ENCODE measurements at regions not wholly inside any gene's neighbourhood (a gene's known extent, or its start where the extent isn't known, plus 50 kb on each side); places are given as distances from the start of the nearest gene placed in this dataset.

GRCh38 chr14:105904379-105904778 is 378.0 kb downstream of the TMEM121 start:
- H3K4me3 ChIP-seq: no peak overlapping the region
- intact Hi-C loops (cut with DNase I; ENCODE audit: low total_unique reads) (no loop called here), in situ Hi-C loops (cut with MboI; ENCODE audit: low pct_ligation_motif_present in 1 of 4, low pct_unique_long_range_greater_than_20kb in 1 of 4, low sequenced_read_pairs in 3 of 4) (no loop called here)
- H3K4me1 ChIP-seq: no peaks in the 10 kb centered on the region
- no peak for TF ChIP-seq POLR2AphosphoS5 (IDR thresholded peaks at IDR 0.05)
- DNase-seq: no peak
- no peaks in the 10 kb centered on the region for H3K27me3 ChIP-seq
- H3K9me3 ChIP-seq: no peaks in the 10 kb centered on the region
- 70% methylated on average over 10 of the region's 11 CpGs; no CpG with 5 or more reads in 1 of the 2 donors for WGBS, 2 donors (ENCODE audit: low coverage in 1 of 2)
- no peak overlapping the region for H3K27ac ChIP-seq
- H3K36me3 ChIP-seq: no peaks in the 10 kb centered on the region

- TF ChIP-seq CTCF (IDR thresholded peaks at IDR 0.05): no peak
- no peak for TF ChIP-seq POLR2AphosphoS5 (IDR thresholded peaks at IDR 0.05)
- no peak for TF ChIP-seq POLR2A (IDR thresholded peaks at IDR 0.05)
Observed at GRCh38 chr14:105905456-105905855, 379.1 kb downstream of the TMEM121 start.

GRCh38 chr14:105907276-105907675 is 380.9 kb downstream of the TMEM121 start:
- H3K4me1 ChIP-seq: no peaks in the 10 kb centered on the region
- H3K27ac ChIP-seq: no peak overlapping the region
- no peaks in the 10 kb centered on the region for H3K9me3 ChIP-seq
- TF ChIP-seq EP300 (IDR thresholded peaks at IDR 0.05; ENCODE audit: low read depth): no peak
- TF ChIP-seq POLR2A (IDR thresholded peaks at IDR 0.05): no peak
- TF ChIP-seq POLR2AphosphoS5 (IDR thresholded peaks at IDR 0.05): no peak
- TF ChIP-seq CTCF (IDR thresholded peaks at IDR 0.05): no peak
- DNase-seq: no peak
- H3K36me3 ChIP-seq: no peaks in the 10 kb centered on the region
- no peak overlapping the region for H3K4me3 ChIP-seq
- in situ Hi-C loops (cut with MboI; ENCODE audit: low pct_ligation_motif_present in 1 of 4, low pct_unique_long_range_greater_than_20kb in 1 of 4, low sequenced_read_pairs in 3 of 4): no loop called here
- 83% methylated on average over 3 of the region's 3 CpGs; no CpG with 5 or more reads in 1 of the 2 donors for WGBS, 2 donors (ENCODE audit: low coverage in 1 of 2)
- H3K27me3 ChIP-seq: no peaks in the 10 kb centered on the region
- intact Hi-C loops (cut with DNase I; ENCODE audit: low total_unique reads): no loop called here

More at GRCh38 chr14:105905456-105905855, 379.1 kb downstream of the TMEM121 start:
- Histone ChIP-seq H3K27me3 (no peaks in the 10 kb centered on the region), H3K4me1 (no peaks in the 10 kb centered on the region), H3K36me3 (no peaks in the 10 kb centered on the region), H3K4me3 (no peak overlapping the region), H3K27ac (no peak overlapping the region), H3K9me3 (no peaks in the 10 kb centered on the region)
- intact Hi-C loops (cut with DNase I; ENCODE audit: low total_unique reads) (no loop called here), in situ Hi-C loops (cut with MboI; ENCODE audit: low pct_ligation_motif_present in 1 of 4, low pct_unique_long_range_greater_than_20kb in 1 of 4, low sequenced_read_pairs in 3 of 4) (no loop called here)
- 79 to 80% methylated on average over 4 to 10 of the region's 11 CpGs for WGBS, 2 donors (ENCODE audit: low coverage in 1 of 2)
- DNase-seq: no peak

- in situ Hi-C loops (cut with MboI; ENCODE audit: low pct_ligation_motif_present in 1 of 4, low pct_unique_long_range_greater_than_20kb in 1 of 4, low sequenced_read_pairs in 3 of 4): no loop called here
- WGBS, 2 donors (ENCODE audit: low coverage in 1 of 2): 51% methylated on average over 6 of the region's 6 CpGs; no CpG with 5 or more reads in 1 of the 2 donors
- no peaks in the 10 kb centered on the region for H3K27me3 ChIP-seq
Observed at GRCh38 chr14:105908006-105908405, 381.6 kb downstream of the TMEM121 start.

More at GRCh38 chr14:105908006-105908405, 381.6 kb downstream of the TMEM121 start:
- Histone ChIP-seq H3K36me3 (no peaks in the 10 kb centered on the region), H3K9me3 (no peaks in the 10 kb centered on the region), H3K4me3 (no peak overlapping the region), H3K4me1 (no peaks in the 10 kb centered on the region), H3K27ac (no peak overlapping the region)
- TF ChIP-seq EP300 (IDR thresholded peaks at IDR 0.05; ENCODE audit: low read depth) (no peak), POLR2AphosphoS5 (IDR thresholded peaks at IDR 0.05) (no peak), CTCF (IDR thresholded peaks at IDR 0.05) (no peak), POLR2A (IDR thresholded peaks at IDR 0.05) (no peak)
- intact Hi-C loops (cut with DNase I; ENCODE audit: low total_unique reads): no loop called here
- no peak for DNase-seq
